ENCODE measurements at regions not wholly inside any gene's neighbourhood (a gene's known extent, or its start where the extent isn't known, plus 50 kb on each side); places are given as distances from the start of the nearest gene placed in this dataset.

- Mint-ChIP-seq H3K36me3 (no peaks in the 10 kb centered on the region), H3K4me1 (ENCODE audit: unreplicated experiment) (no peaks in the 10 kb centered on the region), H3K4me3 (no peak overlapping the region), H3K9me3 (no peaks in the 10 kb centered on the region), H3K27me3 (no peaks in the 10 kb centered on the region), H3K27ac (no peak overlapping the region)
- no peak for TF ChIP-seq CTCF (conservative IDR thresholded peaks at IDR 0.05)
- no peak for DNase-seq (ENCODE audit: extremely low spot score, unreplicated experiment)
Measured at GRCh38 chr3:80050826-80051601, 283.2 kb upstream of the ROBO1 start.

- no peaks in the 10 kb centered on the region for H3K36me3 Mint-ChIP-seq
- H3K27ac Mint-ChIP-seq: no peak overlapping the region
Measured at GRCh38 chr3:80043226-80043625, 275.4 kb upstream of the ROBO1 start.

GRCh38 chr3:80040067-80040466 is 272.3 kb upstream of the ROBO1 start:
- no peaks in the 10 kb centered on the region for H3K36me3 Mint-ChIP-seq
- no peak for DNase-seq (ENCODE audit: extremely low spot score, unreplicated experiment)

More at GRCh38 chr3:80043226-80043625, 275.4 kb upstream of the ROBO1 start:
- H3K4me1 Mint-ChIP-seq (ENCODE audit: unreplicated experiment): no peaks in the 10 kb centered on the region
- DNase-seq (ENCODE audit: extremely low spot score, unreplicated experiment): no peak
- no peaks in the 10 kb centered on the region for H3K9me3 Mint-ChIP-seq
- H3K4me3 Mint-ChIP-seq: no peak overlapping the region
- no peaks in the 10 kb centered on the region for H3K27me3 Mint-ChIP-seq
- TF ChIP-seq CTCF (conservative IDR thresholded peaks at IDR 0.05): no peak

GRCh38 chr3:80036176-80036575 is 268.4 kb upstream of the ROBO1 start:
- no peak for DNase-seq (ENCODE audit: extremely low spot score, unreplicated experiment)
- Mint-ChIP-seq H3K4me1 (ENCODE audit: unreplicated experiment) (no peaks in the 10 kb centered on the region), H3K9me3 (no peaks in the 10 kb centered on the region), H3K27me3 (peaks cover 3% of the 10 kb centered on the region), H3K36me3 (no peaks in the 10 kb centered on the region), H3K4me3 (no peak overlapping the region), H3K27ac (no peak overlapping the region)
- no peak for TF ChIP-seq CTCF (conservative IDR thresholded peaks at IDR 0.05)

More at GRCh38 chr3:80040067-80040466, 272.3 kb upstream of the ROBO1 start:
- Mint-ChIP-seq H3K4me1 (ENCODE audit: unreplicated experiment) (no peaks in the 10 kb centered on the region), H3K27me3 (peaks cover 3% of the 10 kb centered on the region), H3K9me3 (no peaks in the 10 kb centered on the region), H3K4me3 (no peak overlapping the region), H3K27ac (no peak overlapping the region)
- no peak for TF ChIP-seq CTCF (conservative IDR thresholded peaks at IDR 0.05)

GRCh38 chr3:80035021-80035420 is 267.2 kb upstream of the ROBO1 start:
- Mint-ChIP-seq H3K4me1 (ENCODE audit: unreplicated experiment) (no peaks in the 10 kb centered on the region), H3K9me3 (no peaks in the 10 kb centered on the region), H3K27me3 (peaks cover 3% of the 10 kb centered on the region), H3K36me3 (no peaks in the 10 kb centered on the region), H3K4me3 (no peak overlapping the region), H3K27ac (no peak overlapping the region)
- DNase-seq (ENCODE audit: extremely low spot score, unreplicated experiment): no peak
- TF ChIP-seq CTCF (conservative IDR thresholded peaks at IDR 0.05): no peak
